Right lobe of liver (tissue), 4 donors: ENCODE measurements at regions not wholly inside any gene's neighbourhood (a gene's known extent, or its start where the extent isn't known, plus 50 kb on each side); places are given as distances from the start of the nearest gene placed in this dataset.

ENCODE experiments used
- CTCF ChIP-seq, 4 donors: fragments of 200-600 bp in 3 of 4; fragments of 450-650 bp in 1 of 4; IDR thresholded peaks; one replicate each; pipeline versions ENCODE4 v1.5.1 to v1.8.0; 2016 to 2022; ENCODE audit warnings: antibody characterized with exemption in 4 of 4, mild to moderate bottlenecking in 2 of 4
- POLR2A ChIP-seq: fragments of 450-650 bp; IDR thresholded peaks from one replicate; pipeline ENCODE4 v1.6.1; 2017; ENCODE audit warnings: antibody characterized with exemption, mild to moderate bottlenecking
- donor health status: DM: no; HTN: no; CAD: no.
- donor health status: DM: no; HTN: no; CAD: no.
- donor health status: DM: no; HTN: yes; CAD: no.

GRCh38 chr12:18872770-18873169 is 134.9 kb downstream of the CAPZA3 start:
- TF ChIP-seq CTCF (IDR thresholded peaks at IDR 0.05), result no peak
- no peak for TF ChIP-seq POLR2A
